ENCODE measurements at regions not wholly inside any gene's neighbourhood (a gene's known extent, or its start where the extent isn't known, plus 50 kb on each side); places are given as distances from the start of the nearest gene placed in this dataset.

- no peaks in the 10 kb centered on the region for H3K36me3 ChIP-seq (ENCODE audit: insufficient read depth, low read length)
Measured at GRCh38 chr10:47178537-47179290, 121.3 kb upstream of the GDF10 start.

GRCh38 chr10:47179291-47179647, 120.7 kb upstream of the GDF10 start:
- Histone ChIP-seq H3K27me3 (ENCODE audit: insufficient read depth, low read length) (peaks cover 35% of the 10 kb centered on the region), H3K79me2 (ENCODE audit: control insufficient read depth, insufficient read depth, low read length, unreplicated experiment) (no peaks in the 10 kb centered on the region), H3K4me1 (ENCODE audit: control insufficient read depth, insufficient read depth, low read length, unreplicated experiment) (peaks cover 4% of the 10 kb centered on the region), H3K36me3 (ENCODE audit: insufficient read depth, low read length) (no peaks in the 10 kb centered on the region), H3K27ac (ENCODE audit: low read depth, low read length) (no peak overlapping the region), H3K4me3 (ENCODE audit: low read depth, low read length) (no peak overlapping the region), H2AFZ (ENCODE audit: low read length, unreplicated experiment) (no peak overlapping the region)

More at GRCh38 chr10:47178537-47179290, 121.3 kb upstream of the GDF10 start:
- Histone ChIP-seq H3K4me1 (ENCODE audit: control insufficient read depth, insufficient read depth, low read length, unreplicated experiment) (peaks cover 4% of the 10 kb centered on the region), H2AFZ (ENCODE audit: low read length, unreplicated experiment) (no peak overlapping the region), H3K79me2 (ENCODE audit: control insufficient read depth, insufficient read depth, low read length, unreplicated experiment) (no peaks in the 10 kb centered on the region), H3K27me3 (ENCODE audit: insufficient read depth, low read length) (peaks cover 41% of the 10 kb centered on the region), H3K4me3 (ENCODE audit: low read depth, low read length) (no peak overlapping the region), H3K27ac (ENCODE audit: low read depth, low read length) (no peak overlapping the region)

GRCh38 chr10:47181052-47181849, 118.7 kb upstream of the GDF10 start:
- no peak overlapping the region for H3K4me3 ChIP-seq (ENCODE audit: low read depth, low read length)
- no peak overlapping the region for H3K27ac ChIP-seq (ENCODE audit: low read depth, low read length)
- H2AFZ ChIP-seq (ENCODE audit: low read length, unreplicated experiment), result no peak overlapping the region
- peaks cover 21% of the 10 kb centered on the region for H3K27me3 ChIP-seq (ENCODE audit: insufficient read depth, low read length)
- no peaks in the 10 kb centered on the region for H3K36me3 ChIP-seq (ENCODE audit: insufficient read depth, low read length)
- H3K4me1 ChIP-seq (ENCODE audit: control insufficient read depth, insufficient read depth, low read length, unreplicated experiment), result peaks cover 4% of the 10 kb centered on the region
- no peaks in the 10 kb centered on the region for H3K79me2 ChIP-seq (ENCODE audit: control insufficient read depth, insufficient read depth, low read length, unreplicated experiment)

GRCh38 chr10:47182934-47183703, 116.9 kb upstream of the GDF10 start:
- Histone ChIP-seq H3K27ac (ENCODE audit: low read depth, low read length) (no peak overlapping the region), H2AFZ (ENCODE audit: low read length, unreplicated experiment) (no peak overlapping the region), H3K79me2 (ENCODE audit: control insufficient read depth, insufficient read depth, low read length, unreplicated experiment) (no peaks in the 10 kb centered on the region), H3K27me3 (ENCODE audit: insufficient read depth, low read length) (peaks cover 3% of the 10 kb centered on the region), H3K4me1 (ENCODE audit: control insufficient read depth, insufficient read depth, low read length, unreplicated experiment) (peaks cover 4% of the 10 kb centered on the region), H3K4me3 (ENCODE audit: low read depth, low read length) (no peak overlapping the region), H3K36me3 (ENCODE audit: insufficient read depth, low read length) (no peaks in the 10 kb centered on the region)

- H3K79me2 ChIP-seq (ENCODE audit: control insufficient read depth, insufficient read depth, low read length, unreplicated experiment), result no peaks in the 10 kb centered on the region
- peaks cover 1% of the 10 kb centered on the region; the same call in 1 of the 2 replicates for H3K27me3 ChIP-seq (ENCODE audit: insufficient read depth, low read length)
- H3K27ac ChIP-seq (ENCODE audit: low read depth, low read length), result no peak overlapping the region
- H2AFZ ChIP-seq (ENCODE audit: low read length, unreplicated experiment), result no peak overlapping the region
- no peak overlapping the region for H3K4me3 ChIP-seq (ENCODE audit: low read depth, low read length)
- no peaks in the 10 kb centered on the region for H3K36me3 ChIP-seq (ENCODE audit: insufficient read depth, low read length)
- peaks cover 4% of the 10 kb centered on the region for H3K4me1 ChIP-seq (ENCODE audit: control insufficient read depth, insufficient read depth, low read length, unreplicated experiment)
Measured at GRCh38 chr10:47183704-47184041, 116.3 kb upstream of the GDF10 start.

GRCh38 chr10:47184273-47184672, 115.7 kb upstream of the GDF10 start:
- no peak overlapping the region for H3K4me3 ChIP-seq (ENCODE audit: low read depth, low read length)
- H3K36me3 ChIP-seq (ENCODE audit: insufficient read depth, low read length), result no peaks in the 10 kb centered on the region
- H3K27ac ChIP-seq (ENCODE audit: low read depth, low read length), result no peak overlapping the region
- H3K4me1 ChIP-seq (ENCODE audit: control insufficient read depth, insufficient read depth, low read length, unreplicated experiment), result peaks cover 4% of the 10 kb centered on the region
- H3K27me3 ChIP-seq (ENCODE audit: insufficient read depth, low read length), result peaks cover 6% of the 10 kb centered on the region; the same call in 1 of the 2 replicates
- no peak overlapping the region for H2AFZ ChIP-seq (ENCODE audit: low read length, unreplicated experiment)
- no peaks in the 10 kb centered on the region for H3K79me2 ChIP-seq (ENCODE audit: control insufficient read depth, insufficient read depth, low read length, unreplicated experiment)

- Histone ChIP-seq H3K79me2 (ENCODE audit: control insufficient read depth, insufficient read depth, low read length, unreplicated experiment) (no peaks in the 10 kb centered on the region), H3K36me3 (ENCODE audit: insufficient read depth, low read length) (no peaks in the 10 kb centered on the region), H2AFZ (ENCODE audit: low read length, unreplicated experiment) (no peak overlapping the region), H3K4me1 (ENCODE audit: control insufficient read depth, insufficient read depth, low read length, unreplicated experiment) (peaks cover 4% of the 10 kb centered on the region), H3K27ac (ENCODE audit: low read depth, low read length) (no peak overlapping the region), H3K4me3 (ENCODE audit: low read depth, low read length) (no peak overlapping the region), H3K27me3 (ENCODE audit: insufficient read depth, low read length) (peaks cover 6% of the 10 kb centered on the region; the same call in 1 of the 2 replicates)
Measured at GRCh38 chr10:47184724-47185330, 115.2 kb upstream of the GDF10 start.

GRCh38 chr10:47186941-47187340, 113.1 kb upstream of the GDF10 start:
- peaks cover 6% of the 10 kb centered on the region; the same call in 1 of the 2 replicates for H3K27me3 ChIP-seq (ENCODE audit: insufficient read depth, low read length)
- no peak overlapping the region for H3K4me3 ChIP-seq (ENCODE audit: low read depth, low read length)
- no peaks in the 10 kb centered on the region for H3K79me2 ChIP-seq (ENCODE audit: control insufficient read depth, insufficient read depth, low read length, unreplicated experiment)
- no peak overlapping the region for H3K27ac ChIP-seq (ENCODE audit: low read depth, low read length)
- no peaks in the 10 kb centered on the region for H3K36me3 ChIP-seq (ENCODE audit: insufficient read depth, low read length)
- peaks cover 4% of the 10 kb centered on the region for H3K4me1 ChIP-seq (ENCODE audit: control insufficient read depth, insufficient read depth, low read length, unreplicated experiment)
- no peak overlapping the region for H2AFZ ChIP-seq (ENCODE audit: low read length, unreplicated experiment)

GRCh38 chr10:47187592-47187991, 112.4 kb upstream of the GDF10 start:
- H3K36me3 ChIP-seq (ENCODE audit: insufficient read depth, low read length), result no peaks in the 10 kb centered on the region
- H3K79me2 ChIP-seq (ENCODE audit: control insufficient read depth, insufficient read depth, low read length, unreplicated experiment), result no peaks in the 10 kb centered on the region
- no peak overlapping the region for H3K27ac ChIP-seq (ENCODE audit: low read depth, low read length)
- H3K4me1 ChIP-seq (ENCODE audit: control insufficient read depth, insufficient read depth, low read length, unreplicated experiment), result peaks cover 4% of the 10 kb centered on the region
- no peak overlapping the region for H3K4me3 ChIP-seq (ENCODE audit: low read depth, low read length)
- H3K27me3 ChIP-seq (ENCODE audit: insufficient read depth, low read length), result peaks cover 6% of the 10 kb centered on the region; the same call in 1 of the 2 replicates
- H2AFZ ChIP-seq (ENCODE audit: low read length, unreplicated experiment), result no peak overlapping the region

- H3K36me3 ChIP-seq (ENCODE audit: insufficient read depth, low read length), result no peaks in the 10 kb centered on the region
- peaks cover 2% of the 10 kb centered on the region for H3K4me1 ChIP-seq (ENCODE audit: control insufficient read depth, insufficient read depth, low read length, unreplicated experiment)
- peaks cover 6% of the 10 kb centered on the region; the same call in 1 of the 2 replicates for H3K27me3 ChIP-seq (ENCODE audit: insufficient read depth, low read length)
- H3K79me2 ChIP-seq (ENCODE audit: control insufficient read depth, insufficient read depth, low read length, unreplicated experiment), result no peaks in the 10 kb centered on the region
- no peak overlapping the region for H3K4me3 ChIP-seq (ENCODE audit: low read depth, low read length)
- H2AFZ ChIP-seq (ENCODE audit: low read length, unreplicated experiment), result no peak overlapping the region
- H3K27ac ChIP-seq (ENCODE audit: low read depth, low read length), result no peak overlapping the region
Measured at GRCh38 chr10:47188156-47188555, 111.8 kb upstream of the GDF10 start.

All from ACC112 (cell line).